Astrocyte (in vitro differentiated cells and primary cell): ENCODE measurements at regions not wholly inside any gene's neighbourhood (a gene's known extent, or its start where the extent isn't known, plus 50 kb on each side); places are given as distances from the start of the nearest gene placed in this dataset.

ENCODE experiments used
- DNase-seq: peaks from one replicate; pipeline ENCODE4 v3.0.0-alpha.2; 2010; ENCODE audit warnings: low read depth
- FAIRE-seq: peaks from 2 replicates; lab custom pipeline; 2011; peaks lifted over from hg19 to GRCh38; lab: Jason Lieb, UNC
- H2AFZ ChIP-seq: 2 replicates; pipeline ENCODE4 v1.6.0; 2012; ENCODE audit warnings: low read depth, low read length, inconsistent platforms
- H3K27ac ChIP-seq: 2 replicates; pipeline ENCODE4 v1.5.1; 2011; ENCODE audit warnings: low read depth, low read length, inconsistent platforms
- H3K27me3 ChIP-seq: 2 replicates; pipeline ENCODE4 v1.6.0; 2011; ENCODE audit warnings: low read length, inconsistent platforms; ENCODE audit not compliant: insufficient read depth
- H3K36me3 ChIP-seq: 2 replicates; pipeline ENCODE4 v1.5.1; 2011; ENCODE audit warnings: low read length, inconsistent platforms; ENCODE audit not compliant: insufficient read depth
- H3K4me1 ChIP-seq: 2 replicates; pipeline ENCODE4 v1.5.1; 2011; ENCODE audit warnings: low read length, inconsistent platforms; ENCODE audit not compliant: insufficient read depth
- H3K4me2 ChIP-seq: 2 replicates; pipeline ENCODE4 v1.6.0; 2012; ENCODE audit warnings: low read length, inconsistent platforms
- H3K4me3 ChIP-seq: 2 replicates; pipeline ENCODE4 v1.5.1; 2011; ENCODE audit warnings: low read depth, mild to moderate bottlenecking, low read length, inconsistent platforms; ENCODE audit not compliant: insufficient read depth
- H3K79me2 ChIP-seq: 2 replicates; pipeline ENCODE4 v1.6.0; 2012; ENCODE audit warnings: mild to moderate bottlenecking, low read length, inconsistent platforms; ENCODE audit not compliant: insufficient read depth
- H3K9ac ChIP-seq: 2 replicates; pipeline ENCODE4 v1.6.0; 2012; ENCODE audit warnings: mild to moderate bottlenecking, low read length, inconsistent platforms
- H3K9me3 ChIP-seq: 2 replicates; pipeline ENCODE4 v1.5.1; 2012; ENCODE audit warnings: low read depth, mild to moderate bottlenecking, low read length, inconsistent platforms; ENCODE audit not compliant: insufficient read depth
- H4K20me1 ChIP-seq: 2 replicates; pipeline ENCODE4 v1.6.0; 2012; ENCODE audit warnings: low read length, inconsistent platforms; ENCODE audit not compliant: insufficient read depth
- H3K27ac Mint-ChIP-seq: one replicate; pipeline ENCODE4 v1.8.0; 2021; ENCODE audit warnings: mild to moderate bottlenecking, mixed read lengths; ENCODE audit not compliant: unreplicated experiment
- H3K27me3 Mint-ChIP-seq: one replicate; pipeline ENCODE4 v1.8.0; 2021; ENCODE audit warnings: low read depth, mixed read lengths; ENCODE audit not compliant: unreplicated experiment
- H3K36me3 Mint-ChIP-seq: one replicate; pipeline ENCODE4 v1.8.0; 2021; ENCODE audit warnings: low read depth, mixed read lengths; ENCODE audit not compliant: unreplicated experiment
- H3K4me1 Mint-ChIP-seq: one replicate; pipeline ENCODE4 v1.8.0; 2021; ENCODE audit warnings: low read depth, mixed read lengths; ENCODE audit not compliant: unreplicated experiment
- H3K4me3 Mint-ChIP-seq: one replicate; pipeline ENCODE4 v1.8.0; 2021; ENCODE audit warnings: mild to moderate bottlenecking, moderate library complexity, mixed read lengths; ENCODE audit not compliant: unreplicated experiment
- H3K9me3 Mint-ChIP-seq: one replicate; pipeline ENCODE4 v1.8.0; 2021; ENCODE audit warnings: mild to moderate bottlenecking, mixed read lengths; ENCODE audit not compliant: unreplicated experiment
- EZH2 ChIP-seq: IDR thresholded peaks from 2 replicates; pipeline ENCODE4 v1.6.1; 2012; ENCODE audit warnings: mild to moderate bottlenecking, low read length, inconsistent platforms; ENCODE audit not compliant: insufficient read depth
- TF ChIP-seq, protein P1 (sequence below): IDR thresholded peaks from 2 replicates; pipeline ENCODE4 v1.5.1; 2011; ENCODE audit warnings: low read depth, mild to moderate bottlenecking, inconsistent platforms, low read length, moderate library complexity; ENCODE audit not compliant: insufficient read depth

DNA sequence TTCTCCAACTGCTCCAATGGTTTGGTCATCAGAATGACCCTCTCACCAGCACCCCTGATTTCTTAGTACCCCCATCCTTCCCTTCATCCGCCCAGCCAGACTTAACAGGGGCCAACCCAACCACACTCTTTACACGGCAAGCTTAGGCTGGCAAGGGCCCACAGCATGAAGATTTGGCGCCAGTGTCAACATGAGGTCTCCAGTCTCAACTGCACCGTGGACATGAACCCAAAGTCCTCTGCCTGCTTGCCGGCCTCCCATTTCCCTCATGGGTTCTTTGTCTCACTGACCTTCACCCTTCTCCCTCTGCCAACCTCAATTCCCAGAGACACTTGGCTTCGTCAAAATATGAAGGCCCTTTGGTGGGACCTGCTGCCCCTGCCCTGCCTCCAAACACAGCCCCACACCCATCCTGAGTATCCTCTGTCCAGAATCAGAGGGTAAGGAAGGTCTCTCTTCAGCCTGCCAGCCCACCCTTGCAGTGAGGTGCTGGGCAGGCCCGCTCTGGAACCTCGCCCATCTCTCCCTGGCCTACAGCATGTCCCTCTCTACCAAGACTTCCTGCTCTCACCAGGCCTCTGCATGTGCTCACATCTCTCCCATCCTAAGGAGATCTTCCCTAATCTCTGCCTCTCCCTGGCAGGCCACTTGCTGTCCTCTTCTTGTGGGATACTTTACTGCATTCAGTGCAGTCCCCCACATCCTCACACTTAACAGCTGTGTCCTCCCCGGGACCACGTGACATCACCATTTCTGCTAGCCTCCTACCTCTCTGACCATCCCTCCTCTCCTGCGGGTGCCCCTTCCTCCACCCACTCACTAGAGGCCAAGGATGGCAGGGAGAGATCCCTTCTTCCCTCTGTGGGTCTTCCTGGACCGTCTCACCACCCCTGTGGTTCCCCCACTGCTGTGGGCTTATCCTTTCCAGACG, 91.7 kb upstream of the ZMIZ1 start:
- H3K9me3 Mint-ChIP-seq, result peaks cover 4% of the 10 kb centered on the region
- FAIRE-seq, result no peak
- no peaks in the 10 kb centered on the region for H3K36me3 ChIP-seq
- no peaks in the 10 kb centered on the region for H3K79me2 ChIP-seq
- no peaks in the 10 kb centered on the region for H3K9me3 ChIP-seq
- H3K4me1 Mint-ChIP-seq, result peaks cover 29% of the 10 kb centered on the region
- H3K27ac ChIP-seq, result peak overlapping the region; percentile 17
- no peak overlapping the region for H3K4me3 ChIP-seq
- peak overlapping the region; percentile 35 for H3K27ac Mint-ChIP-seq
- peak overlapping the region; percentile 6 for H3K9ac ChIP-seq
- peak overlapping the region; percentile 42 for H2AFZ ChIP-seq
- DNase-seq, result no peak
- no peak overlapping the region for H3K4me3 Mint-ChIP-seq
- peaks cover 8% of the 10 kb centered on the region for H3K27me3 ChIP-seq
- peaks cover 2% of the 10 kb centered on the region for H3K36me3 Mint-ChIP-seq
- TF ChIP-seq, protein P1, sequence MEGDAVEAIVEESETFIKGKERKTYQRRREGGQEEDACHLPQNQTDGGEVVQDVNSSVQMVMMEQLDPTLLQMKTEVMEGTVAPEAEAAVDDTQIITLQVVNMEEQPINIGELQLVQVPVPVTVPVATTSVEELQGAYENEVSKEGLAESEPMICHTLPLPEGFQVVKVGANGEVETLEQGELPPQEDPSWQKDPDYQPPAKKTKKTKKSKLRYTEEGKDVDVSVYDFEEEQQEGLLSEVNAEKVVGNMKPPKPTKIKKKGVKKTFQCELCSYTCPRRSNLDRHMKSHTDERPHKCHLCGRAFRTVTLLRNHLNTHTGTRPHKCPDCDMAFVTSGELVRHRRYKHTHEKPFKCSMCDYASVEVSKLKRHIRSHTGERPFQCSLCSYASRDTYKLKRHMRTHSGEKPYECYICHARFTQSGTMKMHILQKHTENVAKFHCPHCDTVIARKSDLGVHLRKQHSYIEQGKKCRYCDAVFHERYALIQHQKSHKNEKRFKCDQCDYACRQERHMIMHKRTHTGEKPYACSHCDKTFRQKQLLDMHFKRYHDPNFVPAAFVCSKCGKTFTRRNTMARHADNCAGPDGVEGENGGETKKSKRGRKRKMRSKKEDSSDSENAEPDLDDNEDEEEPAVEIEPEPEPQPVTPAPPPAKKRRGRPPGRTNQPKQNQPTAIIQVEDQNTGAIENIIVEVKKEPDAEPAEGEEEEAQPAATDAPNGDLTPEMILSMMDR, result no peak
- no peak for TF ChIP-seq EZH2
- peaks cover 57% of the 10 kb centered on the region for H3K4me1 ChIP-seq
- no peaks in the 10 kb centered on the region for H4K20me1 ChIP-seq
- H3K27me3 Mint-ChIP-seq, result peaks cover 36% of the 10 kb centered on the region
- H3K4me2 ChIP-seq, result peak overlapping the region; percentile 53

DNA sequence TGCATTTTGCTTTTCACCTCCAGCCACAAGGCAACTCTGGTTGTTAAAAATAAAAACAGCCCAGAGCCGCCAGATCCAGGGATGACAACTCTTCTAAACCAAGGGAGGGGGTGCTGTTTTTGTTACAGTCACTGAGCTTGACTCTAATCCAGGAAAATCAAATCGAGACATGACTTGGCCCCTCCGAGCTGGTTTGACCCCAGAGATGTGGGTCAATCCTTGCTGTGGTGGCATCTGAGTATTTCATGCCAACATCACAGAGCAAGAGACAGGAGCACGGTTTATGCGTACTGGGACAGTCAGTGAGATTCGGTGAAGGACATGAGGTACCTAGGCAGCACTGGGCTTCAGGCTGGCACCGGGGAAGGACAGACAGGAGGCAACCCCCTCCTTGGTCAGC, 88.8 kb upstream of the ZMIZ1 start:
- Mint-ChIP-seq H3K4me3 (no peak overlapping the region), H3K27me3 (peaks cover 36% of the 10 kb centered on the region), H3K4me1 (peaks cover 19% of the 10 kb centered on the region), H3K9me3 (peaks cover 4% of the 10 kb centered on the region), H3K36me3 (no peaks in the 10 kb centered on the region), H3K27ac (no peak overlapping the region)
- Histone ChIP-seq H3K27me3 (peaks cover 10% of the 10 kb centered on the region), H2AFZ (no peak overlapping the region), H3K27ac (no peak overlapping the region), H3K79me2 (no peaks in the 10 kb centered on the region), H3K4me1 (peaks cover 32% of the 10 kb centered on the region), H3K36me3 (no peaks in the 10 kb centered on the region), H3K9me3 (no peaks in the 10 kb centered on the region), H3K4me3 (no peak overlapping the region), H3K9ac (no peak overlapping the region), H4K20me1 (no peaks in the 10 kb centered on the region), H3K4me2 (no peak overlapping the region)
- no peak for TF ChIP-seq EZH2
- TF ChIP-seq, protein P1, result no peak
- DNase-seq (no peak), FAIRE-seq (no peak)

DNA sequence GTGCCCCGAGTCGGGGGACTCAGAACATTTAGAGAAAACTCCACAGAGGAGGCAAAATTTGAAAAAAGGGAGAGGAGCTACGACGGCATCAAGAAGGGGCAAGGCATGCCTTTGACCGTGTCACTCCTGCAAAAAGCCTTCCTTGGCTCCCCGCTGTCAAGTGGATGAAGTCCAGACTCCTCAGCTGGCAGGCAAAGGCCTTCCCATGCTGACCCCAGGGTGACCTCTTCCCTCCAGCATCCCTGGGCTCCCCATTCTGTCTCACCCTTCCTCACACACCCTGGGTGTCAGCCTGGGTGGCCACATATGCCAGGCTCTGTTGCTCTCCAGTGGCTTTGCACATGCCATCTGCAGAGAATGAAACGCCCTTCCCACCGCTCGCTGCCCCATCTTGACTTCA, 88.4 kb upstream of the ZMIZ1 start:
- no peak overlapping the region for H3K4me3 Mint-ChIP-seq
- peaks cover 38% of the 10 kb centered on the region for H3K27me3 Mint-ChIP-seq
- peaks cover 18% of the 10 kb centered on the region for H3K4me1 Mint-ChIP-seq
- DNase-seq (no peak), FAIRE-seq (no peak)
- no peak overlapping the region for H3K4me3 ChIP-seq
- no peak overlapping the region for H3K4me2 ChIP-seq
- peaks cover 4% of the 10 kb centered on the region for H3K9me3 Mint-ChIP-seq
- no peaks in the 10 kb centered on the region for H3K9me3 ChIP-seq
- H3K27ac Mint-ChIP-seq, result no peak overlapping the region
- H3K27ac ChIP-seq, result no peak overlapping the region
- H3K9ac ChIP-seq, result no peak overlapping the region
- H3K4me1 ChIP-seq, result peaks cover 29% of the 10 kb centered on the region
- H3K36me3 ChIP-seq, result no peaks in the 10 kb centered on the region
- no peak overlapping the region for H2AFZ ChIP-seq
- TF ChIP-seq, protein P1, result no peak
- TF ChIP-seq EZH2, result no peak
- no peaks in the 10 kb centered on the region for H4K20me1 ChIP-seq
- H3K36me3 Mint-ChIP-seq, result no peaks in the 10 kb centered on the region
- H3K27me3 ChIP-seq, result peaks cover 10% of the 10 kb centered on the region
- no peaks in the 10 kb centered on the region for H3K79me2 ChIP-seq
